Lung (tissue), 11 donors: ENCODE measurements at regions not wholly inside any gene's neighbourhood (a gene's known extent, or its start where the extent isn't known, plus 50 kb on each side); places are given as distances from the start of the nearest gene placed in this dataset.
"Not testable (repeated sequence)": the region's sequence is repeated elsewhere in the genome, so short reads cannot be mapped to it uniquely, and the experiment has no call there.

ENCODE experiments used
- ATAC-seq: fragments of 200-7000 bp; cut with Tn5 transposase; one replicate; pipeline ENCODE4 v1.9.1; 2020; ENCODE audit warnings: moderate number of reproducible peaks; ENCODE audit not compliant: insufficient read depth, low FRiP score
- DNase-seq, 3 donors: peaks; one replicate each; pipeline ENCODE4 v3.0.0-alpha.2; 2013 to 2017
- H3K27ac ChIP-seq, 2 donors: one replicate each; pipeline ENCODE4 v1.5.1; 2013; ENCODE audit warnings: mild to moderate bottlenecking in 2 of 2, moderate library complexity in 2 of 2, control low read depth in 1 of 2, inconsistent platforms in 1 of 2, low read depth in 1 of 2, low read length in 1 of 2
- H3K27me3 ChIP-seq, 3 donors: one replicate each; pipeline ENCODE4 v1.5.1; 2013; ENCODE audit warnings: low read length in 2 of 3; ENCODE audit not compliant: control insufficient read depth in 3 of 3, insufficient read depth in 3 of 3
- H3K36me3 ChIP-seq, 4 donors: one replicate each; pipeline ENCODE4 v1.5.1; 2013; ENCODE audit warnings: low read length in 4 of 4, mild to moderate bottlenecking in 1 of 4, moderate library complexity in 1 of 4; ENCODE audit not compliant: control insufficient read depth in 4 of 4, insufficient read depth in 4 of 4
- H3K4me1 ChIP-seq, 5 donors: one replicate each; pipeline ENCODE4 v1.5.1; 2013; ENCODE audit warnings: low read length in 5 of 5, mild to moderate bottlenecking in 2 of 5, moderate library complexity in 1 of 5; ENCODE audit not compliant: control insufficient read depth in 5 of 5, insufficient read depth in 5 of 5
- H3K4me3 ChIP-seq: one replicate; pipeline ENCODE4 v1.5.1; 2013; ENCODE audit warnings: mild to moderate bottlenecking, control low read depth, moderate library complexity
- H3K9ac ChIP-seq, 2 donors: one replicate each; pipeline ENCODE4 v1.5.1; 2013; ENCODE audit warnings: low read length in 2 of 2, control low read depth in 1 of 2; ENCODE audit not compliant: insufficient read depth in 1 of 2
- H3K9me3 ChIP-seq, 4 donors: one replicate each; pipeline ENCODE4 v1.5.1; 2013; ENCODE audit warnings: low read length in 3 of 4, mild to moderate bottlenecking in 1 of 4, moderate library complexity in 1 of 4; ENCODE audit not compliant: control insufficient read depth in 4 of 4, insufficient read depth in 3 of 4
- WGBS, 2 donors: extraction: QIAGEN DNeasy Blood & Tissue Kit; methylation state at CpG; one replicate each; pipeline ENCODE4 v1.1.7; 2013; 5-methylcytosine and 5-hydroxymethylcytosine counted together
- TF ChIP-seq, protein P1 (sequence below): IDR thresholded peaks from 2 replicates; pipeline ENCODE4 v1.5.1; 2012; ENCODE audit warnings: mild to moderate bottlenecking; ENCODE audit errors: control extremely low read depth, extremely low read depth
- donor health status: control.
- donor health status: control.
- donor health status: Bipolar disorder and iron deficiency.
- donor health status: healthy.
- donor health status: DM: yes; HTN: yes; CAD: no.

DNA sequence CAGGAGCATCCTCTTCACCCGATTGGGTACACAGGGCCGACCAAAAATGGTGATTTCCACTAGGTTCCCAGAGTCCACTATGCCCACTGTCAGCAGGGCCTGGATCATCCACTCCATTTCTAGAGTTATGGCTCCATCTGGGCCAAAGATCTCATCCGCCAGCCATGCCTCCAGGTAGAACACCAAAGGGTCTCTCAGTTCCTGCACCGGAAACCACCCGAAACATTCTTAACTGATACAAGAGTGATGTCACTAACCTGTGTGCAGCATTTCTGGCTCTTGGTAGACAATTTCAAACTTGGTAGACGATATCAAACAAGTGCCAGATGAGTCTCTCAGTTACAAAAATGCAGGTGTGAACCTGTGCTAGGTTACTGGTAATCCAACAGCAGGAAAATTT lies 306.1 kb downstream of the BCOR start:
- ATAC-seq: no peak
- peaks cover 0 to 8% (median 0%) of the 10 kb centered on the region in 3 donors for H3K27me3 ChIP-seq
- H3K27ac ChIP-seq: no peak overlapping the region
- H3K9ac ChIP-seq: no peak overlapping the region
- no peaks in the 10 kb centered on the region for H3K4me1 ChIP-seq
- 88 to 98% methylated on average over 6 of the region's 6 CpGs for WGBS, 2 donors
- H3K36me3 ChIP-seq: no peaks in the 10 kb centered on the region
- H3K4me3 ChIP-seq: no peak overlapping the region
- no peak for DNase-seq
- TF ChIP-seq, protein P1, sequence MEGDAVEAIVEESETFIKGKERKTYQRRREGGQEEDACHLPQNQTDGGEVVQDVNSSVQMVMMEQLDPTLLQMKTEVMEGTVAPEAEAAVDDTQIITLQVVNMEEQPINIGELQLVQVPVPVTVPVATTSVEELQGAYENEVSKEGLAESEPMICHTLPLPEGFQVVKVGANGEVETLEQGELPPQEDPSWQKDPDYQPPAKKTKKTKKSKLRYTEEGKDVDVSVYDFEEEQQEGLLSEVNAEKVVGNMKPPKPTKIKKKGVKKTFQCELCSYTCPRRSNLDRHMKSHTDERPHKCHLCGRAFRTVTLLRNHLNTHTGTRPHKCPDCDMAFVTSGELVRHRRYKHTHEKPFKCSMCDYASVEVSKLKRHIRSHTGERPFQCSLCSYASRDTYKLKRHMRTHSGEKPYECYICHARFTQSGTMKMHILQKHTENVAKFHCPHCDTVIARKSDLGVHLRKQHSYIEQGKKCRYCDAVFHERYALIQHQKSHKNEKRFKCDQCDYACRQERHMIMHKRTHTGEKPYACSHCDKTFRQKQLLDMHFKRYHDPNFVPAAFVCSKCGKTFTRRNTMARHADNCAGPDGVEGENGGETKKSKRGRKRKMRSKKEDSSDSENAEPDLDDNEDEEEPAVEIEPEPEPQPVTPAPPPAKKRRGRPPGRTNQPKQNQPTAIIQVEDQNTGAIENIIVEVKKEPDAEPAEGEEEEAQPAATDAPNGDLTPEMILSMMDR: no peak
- H3K9me3 ChIP-seq: peaks cover 0 to 3% (median 1%) of the 10 kb centered on the region in 4 donors

DNA sequence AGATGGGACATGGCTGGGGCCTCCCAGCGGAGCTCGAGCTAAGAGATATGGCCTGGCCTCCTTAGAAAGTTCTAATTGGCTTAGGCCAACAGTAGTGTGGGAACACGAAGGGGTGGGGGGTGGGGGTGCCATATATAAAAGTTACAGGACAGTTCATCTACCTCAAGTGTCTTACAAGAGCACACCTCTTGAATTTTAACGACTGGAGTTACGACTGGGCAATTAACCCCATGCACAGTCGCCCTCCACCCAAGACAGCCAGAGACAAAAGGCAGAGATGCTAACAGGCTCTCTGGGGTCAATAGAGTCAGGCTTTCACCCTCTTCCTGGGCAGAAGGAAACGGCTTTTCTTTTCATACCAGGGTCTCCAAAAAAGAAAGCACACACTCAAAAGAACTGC lies 302.2 kb downstream of the BCOR start:
- ATAC-seq: no peak
- Histone ChIP-seq H3K27ac (no peak overlapping the region), H3K4me1 (no peaks in the 10 kb centered on the region), H3K27me3 (peaks cover 0 to 5% (median 0%) of the 10 kb centered on the region in 3 donors), H3K9ac (no peak overlapping the region), H3K36me3 (no peaks in the 10 kb centered on the region), H3K4me3 (no peak overlapping the region), H3K9me3 (peaks cover 0 to 2% (median 0%) of the 10 kb centered on the region in 4 donors)
- DNase-seq: no peak
- TF ChIP-seq, protein P1: no peak
- WGBS, 2 donors: 62 to 92% methylated on average over 7 of the region's 7 CpGs

DNA sequence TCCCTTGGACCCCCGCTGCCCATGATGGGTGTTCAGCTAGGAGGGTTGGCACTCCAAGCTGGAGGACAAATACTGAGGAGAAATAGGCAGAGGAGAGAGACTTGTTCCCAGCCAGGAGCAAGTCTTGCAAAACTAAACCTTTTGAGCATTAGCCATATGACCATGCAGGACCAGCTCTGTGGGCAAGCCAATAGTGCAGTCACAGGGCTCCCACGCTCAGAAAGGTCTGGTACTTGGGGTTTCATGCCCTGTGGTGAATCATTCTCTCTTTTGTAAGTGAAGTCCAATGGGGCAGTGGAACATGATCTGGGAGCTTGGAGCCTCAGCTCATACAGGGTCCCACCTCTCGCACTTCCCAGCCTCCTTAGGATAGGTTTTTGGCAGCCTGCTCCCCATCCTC lies 300.9 kb downstream of the BCOR start:
- TF ChIP-seq, protein P1: no peak
- Histone ChIP-seq H3K9me3 (peaks cover 0 to 2% (median 0%) of the 10 kb centered on the region in 4 donors), H3K36me3 (no peaks in the 10 kb centered on the region), H3K4me1 (no peaks in the 10 kb centered on the region), H3K4me3 (no peak overlapping the region), H3K27ac (no peak overlapping the region), H3K9ac (no peak overlapping the region), H3K27me3 (peaks cover 0 to 5% (median 3%) of the 10 kb centered on the region in 3 donors)
- ATAC-seq (no peak), DNase-seq (no peak)
- 82 to 96% methylated on average over 3 of the region's 3 CpGs for WGBS, 2 donors

DNA sequence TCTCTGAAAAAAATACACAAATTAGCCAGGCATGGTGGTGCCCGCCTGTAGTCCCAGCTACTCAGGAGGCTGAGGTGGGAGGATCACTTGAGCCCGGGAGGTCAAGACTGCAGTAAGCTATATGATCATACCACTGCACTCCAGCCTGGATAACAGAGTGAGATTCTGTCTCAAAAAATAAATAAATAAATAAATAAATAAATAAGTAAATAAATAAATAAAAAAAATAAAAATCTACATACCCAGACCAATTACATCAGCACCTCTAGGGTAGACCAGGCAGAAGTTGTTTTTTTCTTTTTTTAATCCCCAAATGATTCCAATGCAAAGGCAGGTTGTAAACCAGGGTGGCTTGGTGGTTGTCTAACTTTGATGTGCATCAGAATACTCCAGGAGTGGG lies 299.3 kb downstream of the BCOR start:
- not testable (repeated sequence) for H3K9ac ChIP-seq, DNase-seq, H3K27ac ChIP-seq, ATAC-seq, H3K27me3 ChIP-seq, H3K4me1 ChIP-seq, H3K4me3 ChIP-seq, H3K9me3 ChIP-seq, H3K36me3 ChIP-seq
- 90 to 100% methylated on average over 2 of the region's 2 CpGs for WGBS, 2 donors
